ENCODE measurements at regions not wholly inside any gene's neighbourhood (a gene's known extent, or its start where the extent isn't known, plus 50 kb on each side); places are given as distances from the start of the nearest gene placed in this dataset.

- TF ChIP-seq CTCF (conservative IDR thresholded peaks at IDR 0.05 in 1 of 2, IDR thresholded peaks at IDR 0.05 in 1 of 2; ENCODE audit: low read depth in 1 of 2, low read length in 2 of 2) = no peak
- TF ChIP-seq EZH2 (IDR thresholded peaks at IDR 0.05; ENCODE audit: low read length, missing control alignments) = no peak
Measured at GRCh38 chr18:28875059-28875458, 698.1 kb upstream of the CDH2 start.

Measured in fibroblast of lung (primary cell).